ENCODE measurements at regions not wholly inside any gene's neighbourhood (a gene's known extent, or its start where the extent isn't known, plus 50 kb on each side); places are given as distances from the start of the nearest gene placed in this dataset.

- TF ChIP-seq ZNF280B (CRISPR knock-in tag; IDR thresholded peaks at IDR 0.05; ENCODE audit: borderline replicate concordance) (no peak), SOX5 (CRISPR knock-in tag; IDR thresholded peaks at IDR 0.05; ENCODE audit: borderline replicate concordance) (no peak), ZNF225 (CRISPR knock-in tag; IDR thresholded peaks at IDR 0.05) (no peak), MLXIP (CRISPR knock-in tag; IDR thresholded peaks at IDR 0.05; ENCODE audit: borderline replicate concordance) (no peak), XRCC5 (optimal IDR thresholded peaks at IDR 0.05; ENCODE audit: low read length) (no peak), BORCS8-MEF2B (CRISPR knock-in tag; IDR thresholded peaks at IDR 0.05) (no peak), ZNF589 (CRISPR knock-in tag; conservative IDR thresholded peaks at IDR 0.05) (no peak), HOMEZ (CRISPR knock-in tag; IDR thresholded peaks at IDR 0.05; ENCODE audit: low read depth) (no peak)
These were observed 192.2 kb upstream of the TSHZ3 start (continued) for GRCh38 chr19:31541396-31541795.

Data from HepG2 (cell line).